Gastroesophageal sphincter (tissue), 3 donors: ENCODE measurements at regions not wholly inside any gene's neighbourhood (a gene's known extent, or its start where the extent isn't known, plus 50 kb on each side); places are given as distances from the start of the nearest gene placed in this dataset.

Source experiments
- EP300 ChIP-seq: sonication (generic); formaldehyde crosslinking; IDR thresholded peaks from one replicate; pipeline ENCODE4 v1.6.1; 2017; ENCODE audit warnings: antibody characterized with exemption, mild to moderate bottlenecking
- POLR2A ChIP-seq, 2 donors: fragments of 450-650 bp; IDR thresholded peaks; one replicate each; pipeline ENCODE4 v1.6.1; 2017; ENCODE audit warnings: antibody characterized with exemption in 2 of 2, mild to moderate bottlenecking in 2 of 2, moderate library complexity in 1 of 2
- POLR2AphosphoS5 ChIP-seq: sonication (generic); formaldehyde crosslinking; IDR thresholded peaks from one replicate; pipeline ENCODE4 v1.6.1; 2017; ENCODE audit warnings: antibody characterized with exemption
- TF ChIP-seq, protein P1 (sequence below), 4 experiments: fragments of 200-600 bp in 2 of 4; fragments of 450-650 bp in 2 of 4; sonication (generic) in 1 of 4; IDR thresholded peaks; one replicate each; pipeline ENCODE4 v1.5.1; 2017 to 2019; ENCODE audit warnings: antibody characterized with exemption in 4 of 4, mild to moderate bottlenecking in 2 of 4, moderate library complexity in 2 of 4

DNA sequence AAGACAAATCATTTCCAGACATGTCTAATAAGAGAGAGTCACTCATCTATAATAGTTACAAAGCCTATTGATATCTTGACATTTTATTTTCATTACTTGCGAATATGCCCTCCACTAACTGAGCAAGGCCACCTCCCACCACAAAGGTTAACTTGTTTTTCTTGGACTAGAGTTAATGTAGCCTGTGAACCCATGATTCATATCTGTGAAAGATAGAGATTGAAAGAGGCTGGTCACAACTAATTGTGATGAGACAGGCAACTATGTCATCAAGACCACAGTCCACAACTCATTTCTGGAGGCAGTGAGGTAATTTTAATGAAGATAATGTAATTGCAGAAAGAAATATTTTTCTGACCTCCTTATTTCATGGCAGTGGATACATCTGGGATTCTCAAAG lies 491.8 kb upstream of the TPK1 start:
- no peak for TF ChIP-seq POLR2A (IDR thresholded peaks at IDR 0.05)
- TF ChIP-seq, protein P1, sequence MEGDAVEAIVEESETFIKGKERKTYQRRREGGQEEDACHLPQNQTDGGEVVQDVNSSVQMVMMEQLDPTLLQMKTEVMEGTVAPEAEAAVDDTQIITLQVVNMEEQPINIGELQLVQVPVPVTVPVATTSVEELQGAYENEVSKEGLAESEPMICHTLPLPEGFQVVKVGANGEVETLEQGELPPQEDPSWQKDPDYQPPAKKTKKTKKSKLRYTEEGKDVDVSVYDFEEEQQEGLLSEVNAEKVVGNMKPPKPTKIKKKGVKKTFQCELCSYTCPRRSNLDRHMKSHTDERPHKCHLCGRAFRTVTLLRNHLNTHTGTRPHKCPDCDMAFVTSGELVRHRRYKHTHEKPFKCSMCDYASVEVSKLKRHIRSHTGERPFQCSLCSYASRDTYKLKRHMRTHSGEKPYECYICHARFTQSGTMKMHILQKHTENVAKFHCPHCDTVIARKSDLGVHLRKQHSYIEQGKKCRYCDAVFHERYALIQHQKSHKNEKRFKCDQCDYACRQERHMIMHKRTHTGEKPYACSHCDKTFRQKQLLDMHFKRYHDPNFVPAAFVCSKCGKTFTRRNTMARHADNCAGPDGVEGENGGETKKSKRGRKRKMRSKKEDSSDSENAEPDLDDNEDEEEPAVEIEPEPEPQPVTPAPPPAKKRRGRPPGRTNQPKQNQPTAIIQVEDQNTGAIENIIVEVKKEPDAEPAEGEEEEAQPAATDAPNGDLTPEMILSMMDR (IDR thresholded peaks at IDR 0.05) = no peak
- TF ChIP-seq POLR2AphosphoS5 = no peak
- no peak for TF ChIP-seq EP300
